ENCODE measurements at regions not wholly inside any gene's neighbourhood (a gene's known extent, or its start where the extent isn't known, plus 50 kb on each side); places are given as distances from the start of the nearest gene placed in this dataset.

- Histone ChIP-seq H4K20me1 (replicated peaks; ENCODE audit: control insufficient read depth, extremely low read depth, insufficient read depth, low read length) (no peaks in the 10 kb centered on the region), H2AFZ (ENCODE audit: low read depth, low read length) (no peak overlapping the region), H3K27ac (ENCODE audit: insufficient read depth, low read depth, low read length) (no peak overlapping the region), H3K4me2 (ENCODE audit: insufficient read depth, low read length) (no peak overlapping the region), H3K27me3 (ENCODE audit: control insufficient read depth in 2 of 2, insufficient read depth in 2 of 2, low read length in 2 of 2) (no peaks in the 10 kb centered on the region), H3K9ac (replicated peaks; ENCODE audit: extremely low read depth, insufficient read depth, low read length) (no peak overlapping the region), H3K9me1 (replicated peaks; ENCODE audit: control insufficient read depth, extremely low read depth, insufficient read depth, low read length) (no peaks in the 10 kb centered on the region), H3K9me3 (replicated peaks; ENCODE audit: control insufficient read depth, insufficient read depth, low read length) (no peaks in the 10 kb centered on the region), H3K4me3 (replicated peaks in 1 of 3; ENCODE audit: insufficient read depth in 1 of 3, low read depth in 1 of 3, low read length in 3 of 3) (no peak overlapping the region), H3K4me1 (ENCODE audit: control insufficient read depth, extremely low read depth, insufficient read depth, low read length) (no peaks in the 10 kb centered on the region), H3K79me2 (ENCODE audit: control insufficient read depth, insufficient read depth, low read length) (no peaks in the 10 kb centered on the region), H3K36me3 (ENCODE audit: control insufficient read depth in 2 of 2, extremely low read depth in 1 of 2, insufficient read depth in 2 of 2, low read length in 2 of 2) (no peaks in the 10 kb centered on the region)
- no TSS peak for BruUV-seq (replicated peaks)
- DNase-seq (ENCODE audit: low read depth, low spot score) (no peak), FAIRE-seq (no peak)
- ChIA-PET POLR2A (no interaction called here), CTCF (interaction anchor here (0.9 kb wide), 1 partner anchor 14 kb away, joined by 3 read pairs; no protein-coding TSS in a partner anchor)
- intact Hi-C loops (cut with micrococcal nuclease) (no loop called here), dilution Hi-C loops (cut with MboI; ENCODE audit: extremely low pct_ligation_motif_present, low sequenced_read_pairs) (no loop called here)
- TF ChIP-seq MAX (IDR thresholded peaks at IDR 0.05; ENCODE audit: insufficient read depth, insufficient read length) (no peak), CTCF (IDR thresholded peaks at IDR 0.05; ENCODE audit: extremely low read depth in 1 of 2, insufficient read depth in 1 of 2, low read depth in 1 of 2, low read length in 2 of 2) (no peak), JUN (IDR thresholded peaks at IDR 0.05; ENCODE audit: borderline replicate concordance, insufficient read depth, insufficient read length, low read depth) (no peak)
Observed at GRCh38 chr10:125222515-125223308, 62.3 kb upstream of the CTBP2 start.

GRCh38 chr10:125221716-125222115 lies 61.4 kb upstream of the CTBP2 start:
- Histone ChIP-seq H4K20me1 (replicated peaks; ENCODE audit: control insufficient read depth, extremely low read depth, insufficient read depth, low read length) (no peaks in the 10 kb centered on the region), H3K27me3 (ENCODE audit: control insufficient read depth in 2 of 2, insufficient read depth in 2 of 2, low read length in 2 of 2) (no peaks in the 10 kb centered on the region), H3K4me1 (ENCODE audit: control insufficient read depth, extremely low read depth, insufficient read depth, low read length) (no peaks in the 10 kb centered on the region), H3K9me3 (replicated peaks; ENCODE audit: control insufficient read depth, insufficient read depth, low read length) (no peaks in the 10 kb centered on the region), H2AFZ (ENCODE audit: low read depth, low read length) (no peak overlapping the region), H3K9me1 (replicated peaks; ENCODE audit: control insufficient read depth, extremely low read depth, insufficient read depth, low read length) (no peaks in the 10 kb centered on the region), H3K4me3 (replicated peaks in 1 of 3; ENCODE audit: insufficient read depth in 1 of 3, low read depth in 1 of 3, low read length in 3 of 3) (no peak overlapping the region), H3K9ac (replicated peaks; ENCODE audit: extremely low read depth, insufficient read depth, low read length) (no peak overlapping the region), H3K4me2 (ENCODE audit: insufficient read depth, low read length) (no peak overlapping the region), H3K79me2 (ENCODE audit: control insufficient read depth, insufficient read depth, low read length) (no peaks in the 10 kb centered on the region), H3K27ac (ENCODE audit: insufficient read depth, low read depth, low read length) (no peak overlapping the region), H3K36me3 (ENCODE audit: control insufficient read depth in 2 of 2, extremely low read depth in 1 of 2, insufficient read depth in 2 of 2, low read length in 2 of 2) (no peaks in the 10 kb centered on the region)
- DNase-seq (ENCODE audit: low read depth, low spot score), result no peak
- dilution Hi-C loops (cut with MboI; ENCODE audit: extremely low pct_ligation_motif_present, low sequenced_read_pairs) (no loop called here), intact Hi-C loops (cut with micrococcal nuclease) (no loop called here)
- BruUV-seq (replicated peaks), result no TSS peak
- no peak for FAIRE-seq
- TF ChIP-seq MYC (IDR thresholded peaks at IDR 0.05; ENCODE audit: low read depth, low read length) (no peak), POLR2A (IDR thresholded peaks at IDR 0.05; ENCODE audit: low read depth, low read length) (no peak), JUN (IDR thresholded peaks at IDR 0.05; ENCODE audit: borderline replicate concordance, insufficient read depth, insufficient read length, low read depth) (no peak), POLR2AphosphoS5 (IDR thresholded peaks at IDR 0.05; ENCODE audit: insufficient read depth, low read depth, low read length) (no peak), EZH2 (IDR thresholded peaks at IDR 0.05; ENCODE audit: borderline replicate concordance, low read depth, low read length, severe bottlenecking) (no peak), MAX (IDR thresholded peaks at IDR 0.05; ENCODE audit: insufficient read depth, insufficient read length) (no peak), FOS (IDR thresholded peaks at IDR 0.05; ENCODE audit: borderline replicate concordance, insufficient read depth, low read length) (no peak), GATA2 (IDR thresholded peaks at IDR 0.05; ENCODE audit: insufficient read depth, insufficient read length, low read depth, low read length) (no peak), CTCF (IDR thresholded peaks at IDR 0.05; ENCODE audit: extremely low read depth in 1 of 2, insufficient read depth in 1 of 2, low read depth in 1 of 2, low read length in 2 of 2) (no peak)
- POLR2A ChIA-PET, result no interaction called here
- CTCF ChIA-PET, result no interaction called here
